ENCODE measurements at regions not wholly inside any gene's neighbourhood (a gene's known extent, or its start where the extent isn't known, plus 50 kb on each side); places are given as distances from the start of the nearest gene placed in this dataset.
"Not testable (repeated sequence)": the region's sequence is repeated elsewhere in the genome, so short reads cannot be mapped to it uniquely, and the experiment has no call there.

DNA sequence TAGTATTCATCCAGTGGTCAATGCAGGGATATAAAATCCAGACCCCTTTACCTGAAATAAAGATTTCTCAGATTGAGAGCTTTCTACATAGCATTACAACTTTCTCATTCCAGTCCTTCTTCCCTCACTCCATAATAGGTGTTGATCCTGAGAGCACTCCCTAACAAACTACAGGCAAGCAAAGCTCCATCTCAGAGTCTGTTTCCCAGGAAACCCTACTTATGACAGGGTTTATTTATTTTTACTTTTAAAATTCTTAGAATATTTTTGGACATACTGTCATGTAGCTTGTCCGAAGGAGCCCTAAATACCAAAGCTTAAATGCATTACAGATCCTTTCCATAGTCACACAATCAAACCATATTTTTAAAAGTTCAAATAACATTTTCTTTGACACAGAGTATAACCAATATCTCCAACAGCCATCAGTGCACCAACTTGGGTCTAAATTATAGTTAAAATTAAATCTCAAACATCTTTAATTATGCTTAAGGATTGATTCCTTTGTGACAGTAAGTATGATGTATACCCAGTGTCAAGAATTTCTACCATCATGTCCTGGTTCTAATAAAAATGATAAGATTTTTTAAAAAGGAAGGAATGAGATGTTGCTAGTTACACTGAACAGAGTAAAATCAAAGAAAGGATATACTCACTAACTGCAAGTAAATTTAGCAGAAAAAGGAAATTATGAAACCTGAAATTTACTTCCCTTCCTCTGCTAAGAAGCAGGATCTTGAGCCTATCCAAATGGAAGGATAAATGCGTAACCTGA is 580.4 kb upstream of the ADGRL3 start:
- no peak for DNase-seq (ENCODE audit: low spot score)

- no peak for DNase-seq (ENCODE audit: low spot score)
These were observed 562.1 kb upstream of the ADGRL3 start for GRCh38 chr4:60637976-60638375.

DNA sequence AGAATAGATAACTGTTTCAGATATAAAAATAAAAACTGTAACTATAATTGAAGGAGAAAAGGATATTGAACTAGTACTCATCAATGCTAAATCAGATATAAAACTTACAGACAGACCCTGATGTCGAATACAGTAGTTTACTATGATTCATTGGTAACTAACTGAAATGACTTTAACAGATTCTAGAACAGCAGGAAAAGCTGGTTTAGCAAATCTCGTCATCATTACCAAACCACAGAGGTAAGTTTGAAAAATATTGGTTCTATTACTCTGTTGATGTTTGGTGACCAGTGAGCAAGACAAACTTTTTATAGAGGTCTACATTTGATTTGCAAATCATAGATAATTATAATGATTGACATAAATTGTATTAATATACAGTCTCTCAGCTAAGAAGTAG is 551.4 kb upstream of the ADGRL3 start:
- no peak for DNase-seq (ENCODE audit: low spot score)

DNA sequence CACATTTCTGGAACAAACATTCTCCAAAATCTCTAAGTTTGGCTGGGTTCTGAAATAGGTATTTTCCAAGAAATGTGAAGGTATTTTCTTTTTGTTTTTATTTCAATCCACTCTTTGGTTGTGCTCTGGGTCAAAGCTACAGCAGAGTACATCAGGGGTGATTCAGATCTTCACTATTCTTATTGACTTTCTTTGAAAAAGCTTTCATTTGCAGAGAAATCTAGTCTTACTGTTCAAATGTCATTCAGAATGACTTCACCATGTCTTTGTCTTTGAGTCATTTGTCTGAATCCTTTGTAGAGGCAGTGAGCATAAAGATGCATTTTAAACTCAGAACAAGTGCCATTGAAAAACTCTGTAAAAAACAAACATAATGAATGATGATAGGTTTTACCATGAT is 547.2 kb upstream of the ADGRL3 start:
- DNase-seq (ENCODE audit: low spot score), result no peak

GRCh38 chr4:60655356-60655755 is 544.8 kb upstream of the ADGRL3 start:
- no peak for DNase-seq (ENCODE audit: low spot score)

DNA sequence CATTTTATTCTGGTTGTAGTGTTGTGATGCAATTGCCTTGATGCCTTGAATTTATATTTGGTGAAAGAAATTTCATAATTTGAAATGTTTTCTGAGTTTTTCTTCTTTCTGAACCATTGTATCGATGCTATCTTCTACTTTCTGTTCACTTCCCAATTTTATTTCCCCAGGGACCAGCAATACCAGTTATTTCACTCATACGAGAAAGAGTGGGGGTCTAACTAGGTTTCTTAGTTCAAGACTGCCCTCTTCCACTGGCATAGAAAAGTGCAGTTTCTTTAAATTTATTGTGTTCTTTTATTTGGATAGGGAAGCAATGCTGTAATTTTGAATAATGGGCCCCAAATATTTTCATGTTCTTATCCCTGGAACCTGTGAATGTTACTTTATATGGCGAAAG is 544.0 kb upstream of the ADGRL3 start:
- no peak for DNase-seq (ENCODE audit: low spot score)

DNA sequence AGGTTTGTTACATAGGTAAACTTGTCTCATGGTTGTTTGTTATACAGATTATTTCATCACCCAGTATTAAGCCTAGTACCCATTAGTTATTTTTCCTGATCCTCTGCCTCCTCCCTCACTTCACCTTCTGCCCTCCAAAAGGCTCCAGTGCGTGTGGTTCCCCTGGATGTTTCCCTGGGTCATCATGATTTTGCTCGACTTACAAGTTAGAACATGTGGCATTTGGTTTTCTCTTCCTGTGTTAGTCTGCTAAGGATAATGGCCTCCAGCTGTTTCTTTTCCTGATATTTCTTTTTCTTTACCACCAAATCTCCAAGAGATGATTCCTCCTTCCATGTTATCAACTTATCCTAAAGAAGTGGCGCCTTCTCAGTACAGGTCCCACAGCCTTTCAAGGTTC is 543.1 kb upstream of the ADGRL3 start:
- DNase-seq (ENCODE audit: low spot score), result no peak

DNA sequence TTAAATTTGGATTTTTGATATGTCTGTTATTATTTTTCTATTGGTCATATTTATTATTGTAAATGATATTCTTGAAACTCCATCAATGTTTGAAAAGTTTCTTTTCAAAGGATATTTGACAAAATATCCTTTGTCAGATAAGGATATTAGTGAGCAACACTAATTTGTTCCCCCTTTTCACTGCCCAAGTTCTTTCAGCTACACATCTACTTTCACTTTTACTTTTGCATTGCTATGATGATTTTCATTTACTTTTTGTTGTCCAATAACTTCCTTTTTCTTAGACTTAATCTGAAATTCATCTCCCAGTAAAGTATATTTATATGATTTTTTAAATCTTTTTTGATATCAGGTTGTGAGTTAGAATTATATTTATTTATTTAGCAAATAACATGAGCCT is 542.3 kb upstream of the ADGRL3 start:
- no peak for DNase-seq (ENCODE audit: low spot score)

- no peak for DNase-seq (ENCODE audit: low spot score)
These were observed 536.4 kb upstream of the ADGRL3 start for GRCh38 chr4:60663769-60664168.

DNA sequence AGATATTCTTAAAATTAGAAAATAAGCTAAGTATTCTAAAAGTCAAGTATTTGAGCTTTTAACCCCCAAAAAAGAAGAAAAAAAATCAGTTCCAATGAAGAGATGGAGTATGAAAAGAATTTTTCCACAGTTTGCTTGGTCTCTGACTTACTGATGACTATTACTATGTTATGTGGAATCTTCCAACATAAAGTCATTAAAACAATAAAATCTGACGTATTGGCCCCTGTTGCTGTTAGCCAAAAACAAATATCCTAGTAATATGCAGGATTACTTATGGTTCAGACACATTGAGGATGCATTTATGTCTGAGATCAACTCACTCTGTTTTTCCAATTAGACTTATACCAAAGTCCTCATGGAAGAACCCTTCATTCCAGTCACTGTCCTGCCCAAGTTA is 517.2 kb upstream of the ADGRL3 start:
- DNase-seq (ENCODE audit: low spot score), result no peak

DNA sequence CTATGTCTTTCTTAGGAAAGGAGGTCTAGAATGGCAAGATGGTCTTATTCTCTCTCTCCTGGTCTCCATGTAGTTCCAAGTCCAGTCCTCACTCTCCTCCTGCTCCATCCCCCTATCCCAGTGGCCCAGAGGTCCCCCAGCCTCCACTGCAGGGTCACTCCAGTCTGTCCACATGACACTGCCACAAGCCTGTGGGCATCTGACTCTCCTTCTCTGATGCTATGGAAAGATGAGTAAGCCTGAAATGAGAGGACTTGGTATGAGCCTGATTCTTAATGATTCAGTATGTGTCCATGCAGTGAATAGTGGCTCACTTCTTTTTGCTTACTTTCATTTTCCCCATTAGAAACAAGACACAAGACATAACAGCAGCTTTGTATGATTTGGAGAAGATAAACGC is 516.8 kb upstream of the ADGRL3 start:
- DNase-seq (ENCODE audit: low spot score), result no peak

- no peak for DNase-seq (ENCODE audit: low spot score)
These were observed 516.2 kb upstream of the ADGRL3 start for GRCh38 chr4:60683973-60684372.

DNA sequence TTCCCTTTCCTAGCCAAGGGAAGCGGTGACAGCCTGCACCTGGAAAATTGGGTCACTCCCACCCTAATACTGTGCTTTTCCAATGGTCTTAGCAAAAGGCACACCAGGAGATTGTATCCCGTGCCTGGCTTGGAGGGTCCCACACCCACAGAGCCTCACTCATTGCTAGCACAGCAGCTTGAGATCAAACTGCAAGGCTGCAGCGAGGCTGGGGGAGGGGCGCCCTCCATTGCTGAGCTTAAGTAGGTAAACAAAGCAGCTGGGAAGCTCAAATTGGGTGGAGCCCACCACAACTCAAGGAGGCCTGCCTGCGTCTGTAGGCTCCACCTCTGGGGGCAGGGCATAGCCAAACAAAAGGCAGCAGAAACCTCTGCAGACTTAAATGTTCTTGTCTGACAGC is 504.1 kb upstream of the ADGRL3 start:
- not testable (repeated sequence) for DNase-seq (ENCODE audit: low spot score)

- DNase-seq (ENCODE audit: low spot score), result no peak
These were observed 491.1 kb upstream of the ADGRL3 start for GRCh38 chr4:60709061-60709460.

- no peak for DNase-seq (ENCODE audit: low spot score)
These were observed 481.3 kb upstream of the ADGRL3 start for GRCh38 chr4:60718874-60719273.

DNA sequence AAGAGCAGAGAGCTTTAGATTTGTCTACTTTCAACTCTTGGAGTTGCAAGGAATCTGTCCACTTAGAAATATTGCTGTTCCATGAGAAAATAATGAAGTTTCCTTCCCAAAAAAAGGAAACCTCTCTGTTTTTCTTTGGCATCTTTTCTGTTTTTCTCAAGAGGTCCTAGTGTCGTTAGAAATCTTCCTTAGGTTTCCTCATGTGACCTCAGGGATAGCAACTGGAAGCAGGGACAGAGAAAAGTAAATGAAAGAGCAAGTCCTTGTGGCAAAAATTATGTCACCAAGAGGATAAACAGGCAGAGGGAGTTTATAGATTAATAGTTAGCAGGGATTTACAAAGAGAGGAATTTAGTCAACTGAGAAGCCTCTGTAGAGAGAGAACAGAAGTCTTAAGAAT is 478.4 kb upstream of the ADGRL3 start:
- DNase-seq (ENCODE audit: low spot score), result no peak

DNA sequence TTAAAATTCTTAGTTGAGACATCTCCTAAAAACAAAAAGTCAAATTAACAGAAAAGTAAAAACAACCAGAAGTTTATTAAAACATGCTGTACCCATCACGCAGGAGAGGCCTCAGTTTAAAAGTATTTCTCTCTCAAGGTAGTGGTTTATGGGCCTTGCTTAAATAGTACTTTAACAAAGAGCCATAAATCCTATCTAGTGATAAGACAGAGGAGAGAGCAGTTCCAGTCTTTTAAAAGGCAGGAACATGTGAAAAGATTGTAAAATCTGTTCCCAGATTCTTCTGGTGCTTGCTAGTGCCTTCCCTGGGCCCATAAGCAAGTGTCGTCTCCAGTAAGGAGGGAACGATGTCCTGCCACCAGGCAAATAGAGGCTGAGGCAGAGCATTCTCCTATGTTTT is 476.3 kb upstream of the ADGRL3 start:
- DNase-seq (ENCODE audit: low spot score), result no peak

DNA sequence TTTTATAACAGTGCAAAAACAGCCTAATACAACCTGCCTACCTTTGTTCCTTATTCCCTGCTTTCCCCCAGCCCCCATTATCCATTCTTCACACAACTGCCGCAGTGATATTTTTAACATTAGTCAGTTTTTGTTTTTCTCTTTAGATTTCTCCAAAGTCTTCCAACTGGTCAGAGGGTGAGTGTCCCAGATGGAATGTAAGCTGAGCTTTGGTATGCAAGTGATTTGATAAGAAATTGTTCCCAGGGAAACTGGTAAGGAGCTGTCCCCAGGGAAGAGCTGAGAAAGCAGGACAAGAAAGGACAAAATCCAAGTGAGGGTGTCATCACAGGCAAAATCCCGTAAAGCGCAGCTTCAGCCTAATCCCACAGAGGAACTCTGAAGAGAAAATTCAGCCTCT is 475.5 kb upstream of the ADGRL3 start:
- no peak for DNase-seq (ENCODE audit: low spot score)

GRCh38 chr4:60726779-60727178 is 473.3 kb upstream of the ADGRL3 start:
- DNase-seq (ENCODE audit: low spot score), result no peak

DNA sequence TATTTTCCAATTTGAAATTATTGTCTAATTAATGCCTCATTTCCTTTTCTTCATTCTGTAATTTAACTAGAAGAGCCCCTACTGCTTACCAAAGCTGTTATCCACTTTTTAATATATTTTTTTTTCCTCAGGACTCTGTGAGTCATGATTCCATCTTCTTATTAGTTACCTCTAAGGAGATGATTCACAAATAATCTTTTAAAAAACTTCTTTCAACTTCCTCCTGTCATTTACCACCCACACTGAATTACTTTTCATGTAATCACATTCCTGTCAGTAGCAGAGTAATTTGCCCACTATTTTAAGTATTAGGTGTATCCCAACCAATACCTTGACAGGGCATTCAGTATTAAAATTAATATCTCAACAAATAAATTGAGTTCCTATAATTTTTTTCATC is 470.9 kb upstream of the ADGRL3 start:
- DNase-seq (ENCODE audit: low spot score), result no peak

DNA sequence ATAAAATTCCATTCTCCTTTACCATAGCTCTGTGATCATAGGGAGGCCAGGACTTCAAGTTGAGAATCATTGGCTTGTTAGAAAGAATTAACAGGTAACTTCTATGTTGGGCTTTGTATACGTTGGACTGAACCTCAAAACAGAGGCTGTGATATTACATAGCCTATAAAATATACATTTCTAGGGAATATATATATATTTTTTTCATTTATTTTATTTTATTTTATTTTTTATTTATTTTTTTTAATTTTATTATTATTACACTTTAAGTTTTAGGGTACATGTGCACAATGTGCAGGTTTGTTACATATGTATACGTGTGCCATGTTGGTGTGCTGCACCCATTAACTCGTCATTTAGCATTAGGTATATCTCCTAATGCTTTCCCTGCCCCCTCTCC is 470.4 kb upstream of the ADGRL3 start:
- not testable (repeated sequence) for DNase-seq (ENCODE audit: low spot score)

- DNase-seq (ENCODE audit: low spot score), result no peak
These were observed 462.3 kb upstream of the ADGRL3 start for GRCh38 chr4:60737858-60738257.

GRCh38 chr4:60743654-60744053 is 456.5 kb upstream of the ADGRL3 start:
- DNase-seq (ENCODE audit: low spot score), result no peak

GRCh38 chr4:60744767-60745166 is 455.4 kb upstream of the ADGRL3 start:
- DNase-seq (ENCODE audit: low spot score), result no peak
